ENCODE measurements at regions not wholly inside any gene's neighbourhood (a gene's known extent, or its start where the extent isn't known, plus 50 kb on each side); places are given as distances from the start of the nearest gene placed in this dataset.

GRCh38 chr13:22422712-22423111 lies 751.8 kb downstream of the FGF9 start (continued):
- no peak for TF ChIP-seq SIRT6 (IDR thresholded peaks at IDR 0.05; ENCODE audit: low read length)

GRCh38 chr13:22423261-22423660 lies 752.4 kb downstream of the FGF9 start:
- Histone ChIP-seq H2BK20ac (ENCODE audit: low read length) (no peak overlapping the region), H3K9ac (replicated peaks in 1 of 4; ENCODE audit: extremely low read depth in 1 of 4, low read depth in 3 of 4, low read length in 3 of 4) (no peak overlapping the region), H3K4ac (replicated peaks; ENCODE audit: insufficient read length, low read depth, low read length) (no peak overlapping the region), H3K56ac (replicated peaks; ENCODE audit: insufficient read length, low read depth, low read length) (no peak overlapping the region), H2BK120ac (replicated peaks; ENCODE audit: low read depth, low read length) (no peak overlapping the region), H3K4me1 (replicated peaks in 1 of 4; ENCODE audit: control insufficient read depth in 3 of 4, insufficient read depth in 4 of 4, low read length in 3 of 4) (no peaks in the 10 kb centered on the region), H3K23me2 (ENCODE audit: low read depth, low read length) (no peaks in the 10 kb centered on the region), H3K4me2 (ENCODE audit: insufficient read depth in 1 of 2, low read depth in 2 of 2, low read length in 2 of 2) (no peak overlapping the region), H2AFZ (ENCODE audit: low read length) (no peak overlapping the region), H4K5ac (ENCODE audit: insufficient read length, low read depth, low read length) (no peak overlapping the region), H3K23ac (ENCODE audit: insufficient read length) (no peak overlapping the region), H3K4me3 (ENCODE audit: extremely low read depth in 1 of 4, insufficient read depth in 2 of 4, low read depth in 3 of 4, low read length in 4 of 4) (no peak overlapping the region), H2BK12ac (ENCODE audit: low read depth, low read length) (no peak overlapping the region), H2AK5ac (ENCODE audit: low read depth, low read length) (no peak overlapping the region), H3K27me3 (replicated peaks in 1 of 4; ENCODE audit: control insufficient read depth in 3 of 4, extremely low read depth in 1 of 4, insufficient read depth in 3 of 4, low read length in 3 of 4) (no peaks in the 10 kb centered on the region), H4K20me1 (replicated peaks in 1 of 2; ENCODE audit: control insufficient read depth in 1 of 2, insufficient read depth in 2 of 2, low read length in 2 of 2) (no peaks in the 10 kb centered on the region), H2BK15ac (ENCODE audit: low read length) (no peak overlapping the region), H3K18ac (ENCODE audit: extremely low read depth, low read length) (no peak overlapping the region), H4K91ac (replicated peaks; ENCODE audit: insufficient read length, low read length) (no peak overlapping the region), H3K79me1 (ENCODE audit: low read depth, low read length) (no peaks in the 10 kb centered on the region), H3K14ac (ENCODE audit: insufficient read length) (no peak overlapping the region), H3K36me3 (ENCODE audit: control insufficient read depth in 2 of 4, insufficient read depth in 4 of 4, low read length in 3 of 4) (no peaks in the 10 kb centered on the region), H3K79me2 (ENCODE audit: control insufficient read depth in 1 of 2, insufficient read depth in 2 of 2, low read length in 2 of 2) (no peaks in the 10 kb centered on the region), H4K8ac (ENCODE audit: extremely low read depth, insufficient read depth, low read length) (no peak overlapping the region), H3K9me3 (ENCODE audit: insufficient read depth in 2 of 2, low read depth in 1 of 2, low read length in 1 of 2) (no peaks in the 10 kb centered on the region), H2BK5ac (ENCODE audit: low read depth, low read length) (no peak overlapping the region), H3K27ac (ENCODE audit: low read depth, low read length) (no peak overlapping the region)
- POLR2A ChIA-PET (ENCODE audit: partially characterized antibody), result no interaction called here
- FAIRE-seq (no peak), DNase-seq (ENCODE audit: low read depth in 1 of 2, low spot score in 2 of 2) (no peak)
- CTCF ChIA-PET (ENCODE audit: partially characterized antibody), result no interaction called here
- 100% methylated on average over 1 of the region's 1 CpG; no CpG with 5 or more reads in 1 of the 2 experiments for WGBS, 2 experiments (ENCODE audit: extremely low coverage in 1 of 2, insufficient coverage in 1 of 2, insufficient read length in 1 of 2, insufficient replicate concordance in 2 of 2, low coverage in 1 of 2, low lambda C conversion rate in 2 of 2, missing lambda C conversion rate in 1 of 2)
